Prostate gland (tissue), 2 donors: ENCODE measurements at regions not wholly inside any gene's neighbourhood (a gene's known extent, or its start where the extent isn't known, plus 50 kb on each side); places are given as distances from the start of the nearest gene placed in this dataset.
"Not testable (repeated sequence)": the region's sequence is repeated elsewhere in the genome, so short reads cannot be mapped to it uniquely, and the experiment has no call there.

Experiments
- DNase-seq: peaks from one replicate; pipeline ENCODE4 v3.0.0-alpha.2; 2019; ENCODE audit warnings: low spot score
- H3K27ac ChIP-seq, 2 donors: fragments of 200-600 bp; sonication (generic); 2 replicates each; pipeline ENCODE4 v1.5.1; 2017 to 2019
- H3K27me3 ChIP-seq: fragments of 200-600 bp; sonication (generic); replicated peaks from 2 replicates; pipeline ENCODE4 v1.5.1; 2019; ENCODE audit not compliant: insufficient read depth
- H3K36me3 ChIP-seq, 2 donors: fragments of 200-600 bp; sonication (generic); 1 replicate in 1 of 2; 2 replicates in 1 of 2; pipeline versions ENCODE4 v1.5.1 to v1.8.1; 2017 to 2019
- H3K4me1 ChIP-seq: fragments of 200-600 bp; sonication (generic); replicated peaks from 2 replicates; pipeline ENCODE4 v1.5.1; 2019
- H3K4me3 ChIP-seq, 2 donors: fragments of 200-600 bp; sonication (generic); 2 replicates each; pipeline ENCODE4 v1.5.1; 2017 to 2019
- H3K9me3 ChIP-seq: fragments of 200-600 bp; sonication (generic); 2 replicates; pipeline ENCODE4 v1.5.1; 2017
- POLR2A ChIP-seq: fragments of 450-650 bp; IDR thresholded peaks from one replicate; pipeline ENCODE4 v1.6.1; 2016; ENCODE audit warnings: antibody characterized with exemption, mild to moderate bottlenecking
- POLR2AphosphoS5 ChIP-seq: sonication (generic); formaldehyde crosslinking; IDR thresholded peaks from one replicate; pipeline ENCODE4 v1.6.1; 2017; ENCODE audit warnings: antibody characterized with exemption
- WGBS: methylation state at CpG from one replicate; pipeline ENCODE4 v1.1.5; 2018; 5-methylcytosine and 5-hydroxymethylcytosine counted together
- intact Hi-C: fragments of 100-400 bp; cut with DNase I; formaldehyde crosslinking; loops from one replicate; pipeline ENCODE4 v1.14.2; 2022
- TF ChIP-seq, protein P1 (sequence below), 4 experiments: fragments of 200-600 bp in 2 of 4; fragments of 450-650 bp in 2 of 4; sonication (generic) in 2 of 4; IDR thresholded peaks; 1 replicate in 3 of 4; 2 replicates in 1 of 4; pipeline ENCODE4 v1.5.1; 2016 to 2019; ENCODE audit warnings: antibody characterized with exemption in 4 of 4, mild to moderate bottlenecking in 2 of 4, moderate library complexity in 2 of 4

DNA sequence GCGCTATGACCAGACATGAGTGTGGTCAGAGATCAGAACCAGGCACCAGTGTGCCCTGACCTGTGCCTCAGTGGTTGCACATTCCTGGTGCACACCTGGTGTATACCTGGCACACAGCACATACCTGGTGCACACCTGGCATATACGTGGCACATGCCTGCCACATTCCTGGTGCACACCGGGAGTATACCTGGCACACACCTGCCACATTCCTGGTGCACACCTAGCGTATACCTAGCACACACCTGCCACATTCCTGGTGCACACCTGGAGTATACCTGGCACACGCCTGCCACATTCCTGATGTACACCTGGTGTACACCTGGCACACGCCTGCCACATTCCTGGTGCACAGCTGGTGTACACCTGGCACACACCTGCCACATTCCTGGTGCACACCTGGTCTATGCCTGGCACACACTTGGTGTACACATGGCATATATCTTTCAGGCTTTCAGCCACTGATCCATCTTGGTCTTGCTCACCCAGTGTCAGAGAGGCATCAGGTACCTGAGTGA is 61.3 kb upstream of the ADGRL1 start:
- TF ChIP-seq, protein P1, sequence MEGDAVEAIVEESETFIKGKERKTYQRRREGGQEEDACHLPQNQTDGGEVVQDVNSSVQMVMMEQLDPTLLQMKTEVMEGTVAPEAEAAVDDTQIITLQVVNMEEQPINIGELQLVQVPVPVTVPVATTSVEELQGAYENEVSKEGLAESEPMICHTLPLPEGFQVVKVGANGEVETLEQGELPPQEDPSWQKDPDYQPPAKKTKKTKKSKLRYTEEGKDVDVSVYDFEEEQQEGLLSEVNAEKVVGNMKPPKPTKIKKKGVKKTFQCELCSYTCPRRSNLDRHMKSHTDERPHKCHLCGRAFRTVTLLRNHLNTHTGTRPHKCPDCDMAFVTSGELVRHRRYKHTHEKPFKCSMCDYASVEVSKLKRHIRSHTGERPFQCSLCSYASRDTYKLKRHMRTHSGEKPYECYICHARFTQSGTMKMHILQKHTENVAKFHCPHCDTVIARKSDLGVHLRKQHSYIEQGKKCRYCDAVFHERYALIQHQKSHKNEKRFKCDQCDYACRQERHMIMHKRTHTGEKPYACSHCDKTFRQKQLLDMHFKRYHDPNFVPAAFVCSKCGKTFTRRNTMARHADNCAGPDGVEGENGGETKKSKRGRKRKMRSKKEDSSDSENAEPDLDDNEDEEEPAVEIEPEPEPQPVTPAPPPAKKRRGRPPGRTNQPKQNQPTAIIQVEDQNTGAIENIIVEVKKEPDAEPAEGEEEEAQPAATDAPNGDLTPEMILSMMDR (IDR thresholded peaks at IDR 0.05): no peak
- TF ChIP-seq POLR2AphosphoS5 (no peak), POLR2A (no peak)
- Histone ChIP-seq H3K4me3 (no peak overlapping the region), H3K27me3 (peaks cover 7% of the 10 kb centered on the region), H3K27ac (no peak overlapping the region), H3K9me3 (no peaks in the 10 kb centered on the region), H3K36me3 (no peaks in the 10 kb centered on the region), H3K4me1 (no peaks in the 10 kb centered on the region)
- intact Hi-C loops: no loop called here
- 87% methylated on average over 6 of the region's 6 CpGs for WGBS
- DNase-seq: no peak

DNA sequence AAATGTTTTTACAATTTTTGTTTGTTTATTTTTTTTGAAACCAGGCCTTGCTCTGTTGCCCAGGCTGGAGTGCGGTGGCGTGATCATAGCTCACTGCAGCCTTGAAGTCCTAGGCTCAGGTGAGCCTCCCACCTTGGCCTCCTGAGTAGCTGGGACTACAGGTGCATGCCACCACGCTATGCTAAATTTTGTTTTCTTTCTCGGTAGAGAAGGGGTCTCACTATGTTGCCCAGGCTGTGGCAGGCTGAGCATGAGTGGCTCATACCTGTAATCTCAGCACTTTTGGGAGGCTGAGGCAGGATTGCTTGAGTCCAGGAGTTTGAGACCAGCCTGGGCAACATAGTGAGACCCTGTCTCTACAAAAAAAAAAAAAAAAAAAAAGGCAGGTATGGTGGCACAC is 60.2 kb upstream of the ADGRL1 start:
- H3K4me3 ChIP-seq, H3K4me1 ChIP-seq, H3K36me3 ChIP-seq, H3K9me3 ChIP-seq, intact Hi-C loops, DNase-seq, H3K27me3 ChIP-seq, H3K27ac ChIP-seq: not testable (repeated sequence)
- WGBS: 88% methylated on average over 4 of the region's 4 CpGs

DNA sequence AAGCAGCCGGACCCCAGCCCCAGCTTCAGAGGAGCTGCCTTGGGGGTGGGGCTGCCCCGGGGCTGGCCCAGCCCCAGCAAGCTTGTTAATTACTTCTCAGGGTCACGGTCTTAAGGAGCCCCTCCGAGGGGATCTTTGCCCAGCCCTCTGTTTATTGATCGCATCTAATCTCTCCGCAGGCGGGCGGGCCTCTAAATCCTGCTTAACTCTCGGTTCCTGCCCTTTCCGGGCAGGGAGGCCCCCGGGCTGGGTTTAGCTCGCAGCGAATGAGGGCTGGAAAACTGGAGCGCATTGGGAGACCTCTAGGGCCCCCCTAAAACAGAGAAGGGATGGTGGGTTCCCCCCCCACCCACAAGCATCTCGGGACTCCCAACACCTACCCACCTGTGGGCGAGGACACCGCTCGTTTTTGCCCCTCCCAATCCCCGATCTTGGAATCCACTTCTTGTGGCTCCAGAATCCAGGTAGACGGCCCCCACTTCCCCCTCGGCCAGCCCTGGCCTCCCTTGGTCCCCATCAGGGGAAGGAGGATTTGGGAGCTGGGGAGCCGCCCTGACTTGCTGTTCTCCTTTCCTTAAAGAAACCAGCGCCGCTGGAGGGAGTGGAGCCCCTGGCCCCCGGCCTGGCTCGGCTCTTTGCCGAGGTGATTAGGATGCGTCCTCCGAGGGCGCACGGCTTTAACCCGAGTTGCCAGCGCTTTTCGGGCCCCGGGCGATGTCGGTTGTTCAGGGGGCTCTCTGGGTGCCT is 59.5 kb upstream of the ADGRL1 start:
- 12% methylated on average over 35 of the region's 37 CpGs for WGBS

DNA sequence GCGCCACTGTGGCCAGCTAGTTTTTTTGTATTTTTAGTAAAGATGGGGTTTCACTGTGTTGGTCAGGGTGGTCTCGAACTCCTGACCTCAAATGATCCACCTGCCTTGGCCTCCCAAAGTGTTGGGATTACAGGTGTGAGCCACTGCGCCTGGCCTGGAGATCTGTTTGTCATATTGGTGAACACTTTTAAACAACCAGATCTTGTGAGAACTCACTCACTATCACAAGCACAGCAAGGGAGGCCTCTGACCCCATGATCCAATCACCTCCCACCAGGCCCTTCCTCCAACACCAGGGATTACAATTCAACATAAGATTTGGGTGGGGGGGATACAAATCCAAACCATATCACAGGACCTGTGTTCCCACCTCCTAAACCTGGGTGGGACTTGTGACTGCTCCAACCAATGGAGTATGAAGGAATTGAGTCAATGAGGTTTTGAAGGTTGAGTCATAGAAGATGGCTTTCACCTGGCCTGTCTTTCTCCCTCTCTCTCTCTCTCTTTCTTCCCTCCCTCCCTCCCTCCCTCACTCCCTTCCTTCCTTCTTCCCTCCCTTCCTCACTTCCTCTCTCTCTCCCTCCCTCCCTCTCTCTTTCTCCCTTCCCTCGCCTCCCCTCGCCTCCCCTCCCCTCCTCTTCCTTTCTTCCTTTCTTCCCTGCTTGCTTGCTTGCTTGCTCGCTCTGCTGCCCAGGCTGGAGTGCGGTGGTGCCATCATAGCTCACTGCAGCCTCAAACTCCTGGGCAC is 50.1 kb upstream of the ADGRL1 start:
- WGBS: 84% methylated on average over 7 of the region's 7 CpGs
- H3K9me3 ChIP-seq, DNase-seq, H3K4me3 ChIP-seq, H3K27me3 ChIP-seq, H3K27ac ChIP-seq, intact Hi-C loops, H3K4me1 ChIP-seq, H3K36me3 ChIP-seq: not testable (repeated sequence)

More for the DNA sequence above, 59.5 kb upstream of the ADGRL1 start:
- H3K27me3 ChIP-seq: peaks cover 7% of the 10 kb centered on the region
- no peak overlapping the region for H3K4me3 ChIP-seq
- no peak for DNase-seq
- H3K36me3 ChIP-seq: no peaks in the 10 kb centered on the region
- no peak for TF ChIP-seq POLR2AphosphoS5
- intact Hi-C loops: no loop called here
- no peaks in the 10 kb centered on the region for H3K9me3 ChIP-seq
- H3K27ac ChIP-seq: no peak overlapping the region
- H3K4me1 ChIP-seq: no peaks in the 10 kb centered on the region
